ENCODE measurements at regions not wholly inside any gene's neighbourhood (a gene's known extent, or its start where the extent isn't known, plus 50 kb on each side); places are given as distances from the start of the nearest gene placed in this dataset.

DNA sequence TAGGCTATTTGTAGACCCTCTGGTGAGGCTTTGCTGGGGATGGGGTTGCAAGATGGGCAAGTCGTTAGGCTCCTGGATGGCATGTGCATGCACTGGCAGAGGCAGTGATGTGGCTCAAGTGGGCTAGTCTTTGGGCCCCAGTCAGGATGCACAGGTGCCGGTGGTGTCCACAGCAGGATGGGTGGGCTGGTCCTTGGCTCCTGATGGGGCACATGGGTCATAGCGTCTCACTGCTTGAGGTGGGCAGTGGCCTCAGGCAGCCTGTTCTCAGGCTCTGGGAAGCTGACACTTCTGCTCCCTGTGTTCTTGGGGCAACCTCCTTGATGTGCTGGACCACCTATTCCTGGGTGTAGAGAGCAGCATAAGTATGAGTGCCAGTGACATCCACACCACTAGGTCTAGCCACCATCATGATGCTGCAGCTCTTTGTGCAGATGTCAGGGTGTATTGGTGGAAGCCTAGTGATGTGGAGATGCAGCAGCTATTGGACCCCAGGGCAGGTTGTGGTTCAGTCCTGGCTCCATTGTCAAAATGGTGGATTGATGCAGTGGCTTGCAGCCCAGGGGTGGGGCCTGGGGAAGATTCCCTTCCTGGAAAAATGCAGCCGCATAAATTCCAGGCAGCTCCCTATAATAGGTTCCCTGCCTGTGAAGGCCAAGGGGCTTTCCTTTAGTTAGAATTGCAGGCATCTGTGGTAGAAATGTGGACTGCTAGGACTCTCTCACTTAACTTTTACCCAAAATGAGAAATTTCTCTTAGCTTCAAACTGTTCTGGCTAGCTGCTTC, 742.5 kb upstream of the MDGA2 start:
- TF ChIP-seq, protein P1, sequence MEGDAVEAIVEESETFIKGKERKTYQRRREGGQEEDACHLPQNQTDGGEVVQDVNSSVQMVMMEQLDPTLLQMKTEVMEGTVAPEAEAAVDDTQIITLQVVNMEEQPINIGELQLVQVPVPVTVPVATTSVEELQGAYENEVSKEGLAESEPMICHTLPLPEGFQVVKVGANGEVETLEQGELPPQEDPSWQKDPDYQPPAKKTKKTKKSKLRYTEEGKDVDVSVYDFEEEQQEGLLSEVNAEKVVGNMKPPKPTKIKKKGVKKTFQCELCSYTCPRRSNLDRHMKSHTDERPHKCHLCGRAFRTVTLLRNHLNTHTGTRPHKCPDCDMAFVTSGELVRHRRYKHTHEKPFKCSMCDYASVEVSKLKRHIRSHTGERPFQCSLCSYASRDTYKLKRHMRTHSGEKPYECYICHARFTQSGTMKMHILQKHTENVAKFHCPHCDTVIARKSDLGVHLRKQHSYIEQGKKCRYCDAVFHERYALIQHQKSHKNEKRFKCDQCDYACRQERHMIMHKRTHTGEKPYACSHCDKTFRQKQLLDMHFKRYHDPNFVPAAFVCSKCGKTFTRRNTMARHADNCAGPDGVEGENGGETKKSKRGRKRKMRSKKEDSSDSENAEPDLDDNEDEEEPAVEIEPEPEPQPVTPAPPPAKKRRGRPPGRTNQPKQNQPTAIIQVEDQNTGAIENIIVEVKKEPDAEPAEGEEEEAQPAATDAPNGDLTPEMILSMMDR (IDR thresholded peaks at IDR 0.05), result no peak
- TF ChIP-seq ZFX (IDR thresholded peaks at IDR 0.05; ENCODE audit: borderline replicate concordance), result no peak
- no peak overlapping the region for H3K27ac ChIP-seq

DNA sequence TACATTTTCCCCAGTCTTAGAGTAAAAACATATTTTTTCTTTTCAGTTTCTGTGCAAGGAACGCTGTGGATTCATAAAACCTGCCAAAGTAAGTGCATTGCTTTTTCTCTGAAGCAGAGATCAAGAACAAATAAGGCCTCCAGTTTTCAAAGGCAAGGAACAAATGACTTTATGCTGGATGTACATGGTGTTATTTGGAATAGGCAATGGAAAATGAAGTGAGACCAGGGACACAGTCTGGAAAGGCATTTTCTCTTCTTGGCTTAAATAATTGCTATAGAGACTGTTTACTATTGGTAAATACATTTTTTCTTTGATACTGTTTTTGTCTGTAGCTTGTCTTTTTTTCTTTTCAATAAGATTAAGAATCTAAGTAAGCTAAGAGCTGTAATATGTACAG, 725.9 kb upstream of the MDGA2 start:
- no peak overlapping the region for H3K27ac ChIP-seq
- TF ChIP-seq, protein P1 (IDR thresholded peaks at IDR 0.05), result no peak
- TF ChIP-seq ZFX (IDR thresholded peaks at IDR 0.05; ENCODE audit: borderline replicate concordance), result no peak

DNA sequence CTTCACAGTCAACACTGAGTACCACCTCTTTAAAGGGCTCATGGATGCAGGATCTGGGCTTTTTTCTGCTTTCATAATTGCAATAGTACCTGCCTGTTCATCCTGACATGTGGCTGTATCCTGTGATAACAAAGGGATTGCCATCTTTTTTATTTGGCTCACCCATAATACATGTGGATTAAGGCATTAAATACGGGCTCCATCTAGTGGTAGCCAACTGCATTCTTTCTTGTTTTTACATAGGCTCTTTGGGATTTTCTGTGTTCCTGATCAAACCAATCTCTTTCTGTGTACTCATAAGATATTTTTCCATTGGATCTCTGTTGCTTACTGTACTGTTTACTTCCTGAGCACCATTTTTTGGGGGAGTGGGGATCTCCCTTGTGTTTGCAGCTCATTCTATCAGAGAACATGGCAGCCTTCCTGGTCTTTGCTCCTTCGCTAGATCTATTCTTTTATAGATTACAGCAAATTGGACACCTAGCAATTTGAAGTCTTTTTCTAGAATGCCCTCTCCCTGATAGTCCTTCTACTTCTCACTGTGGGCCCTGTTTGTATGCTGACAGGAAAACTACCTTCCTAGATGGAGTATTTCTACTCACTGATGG, 723.4 kb upstream of the MDGA2 start:
- no peak for TF ChIP-seq ZFX (IDR thresholded peaks at IDR 0.05; ENCODE audit: borderline replicate concordance)
- TF ChIP-seq, protein P1 (IDR thresholded peaks at IDR 0.05), result peak; percentile 87
- no peak overlapping the region for H3K27ac ChIP-seq

DNA sequence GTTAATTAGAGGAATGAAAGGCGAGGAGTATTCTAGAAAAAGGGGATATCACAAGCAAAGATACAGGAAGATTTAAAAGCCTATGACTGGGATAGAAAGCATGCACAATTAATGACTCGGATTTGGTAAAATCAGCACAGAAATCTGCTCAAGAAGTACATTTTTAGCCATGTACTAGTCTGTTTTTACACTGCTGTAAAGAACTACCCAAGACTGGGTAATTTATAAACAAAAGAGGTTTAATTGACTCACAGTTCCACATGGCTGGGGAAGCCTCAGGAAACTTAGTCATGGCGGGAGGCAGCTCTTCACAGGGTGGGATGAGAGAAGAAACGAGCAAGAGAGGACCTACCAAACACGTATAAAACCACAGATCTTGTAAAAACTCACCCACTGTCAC, 716.3 kb upstream of the MDGA2 start:
- no peak for TF ChIP-seq ZFX (IDR thresholded peaks at IDR 0.05; ENCODE audit: borderline replicate concordance)
- TF ChIP-seq, protein P1 (IDR thresholded peaks at IDR 0.05), result no peak
- no peak overlapping the region for H3K27ac ChIP-seq

DNA sequence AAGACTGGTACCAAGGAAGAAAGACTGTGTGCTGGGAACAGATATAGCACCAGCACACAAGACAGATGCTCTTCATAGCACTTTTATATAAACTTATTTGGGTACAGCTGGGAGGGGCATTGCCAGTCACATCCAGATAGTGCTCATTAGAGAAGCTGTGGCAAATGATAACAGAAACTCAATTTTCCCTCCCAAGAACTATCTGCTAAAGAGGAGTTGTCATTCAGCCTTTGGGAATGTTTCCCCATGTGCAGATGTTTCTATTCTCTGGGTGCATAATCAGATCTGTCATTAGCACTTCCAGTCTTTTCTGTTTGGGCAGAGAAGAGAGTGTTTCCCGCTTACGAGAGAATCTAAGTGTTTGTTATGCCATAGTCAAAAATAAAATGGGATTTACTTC, 714.9 kb upstream of the MDGA2 start:
- no peak overlapping the region for H3K27ac ChIP-seq
- TF ChIP-seq ZFX (IDR thresholded peaks at IDR 0.05; ENCODE audit: borderline replicate concordance), result no peak
- TF ChIP-seq, protein P1 (IDR thresholded peaks at IDR 0.05), result no peak

DNA sequence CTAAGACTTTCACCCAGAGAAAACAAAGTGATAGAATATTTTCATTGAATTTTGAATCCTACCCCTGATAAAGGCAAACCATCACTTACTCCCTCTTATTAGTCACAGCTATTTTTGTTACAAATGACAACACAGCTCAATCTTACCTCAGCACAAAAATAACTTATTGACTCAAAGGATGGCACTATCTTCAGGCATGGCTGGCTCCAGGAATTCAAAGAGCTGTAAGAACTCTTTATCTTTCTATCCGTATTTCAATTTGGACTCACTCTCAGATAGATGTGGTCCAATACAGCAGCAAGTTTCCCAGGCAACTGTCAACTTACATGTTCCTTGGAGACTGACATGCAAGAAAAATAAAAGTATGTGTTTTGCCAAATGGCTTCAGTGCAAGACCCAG, 709.4 kb upstream of the MDGA2 start:
- TF ChIP-seq, protein P1 (IDR thresholded peaks at IDR 0.05), result no peak
- no peak for TF ChIP-seq ZFX (IDR thresholded peaks at IDR 0.05; ENCODE audit: borderline replicate concordance)
- H3K27ac ChIP-seq, result no peak overlapping the region

DNA sequence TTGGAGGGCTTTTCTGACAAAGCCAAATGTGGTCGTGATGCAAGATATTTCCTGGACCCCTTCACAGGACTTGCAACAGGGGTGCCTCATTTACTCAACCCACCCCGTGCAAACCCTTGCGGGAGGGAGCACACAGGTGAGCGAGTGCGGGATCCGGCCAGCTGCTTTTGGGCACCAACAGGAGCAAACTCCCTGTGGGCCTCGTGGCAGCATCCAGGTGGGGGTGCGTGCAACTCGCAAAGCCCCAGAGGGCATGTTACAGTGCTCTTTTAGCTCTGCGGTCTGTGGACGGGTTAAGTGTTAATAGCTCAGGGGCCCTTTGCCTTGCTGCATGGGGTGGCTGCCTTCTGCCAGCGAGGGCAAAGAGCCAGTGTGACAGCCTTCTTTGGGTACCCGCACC, 707.6 kb upstream of the MDGA2 start:
- no peak for TF ChIP-seq ZFX (IDR thresholded peaks at IDR 0.05; ENCODE audit: borderline replicate concordance)
- TF ChIP-seq, protein P1 (IDR thresholded peaks at IDR 0.05), result no peak
- no peak overlapping the region for H3K27ac ChIP-seq

All from 22Rv1 (cell line).